ENCODE measurements at regions not wholly inside any gene's neighbourhood (a gene's known extent, or its start where the extent isn't known, plus 50 kb on each side); places are given as distances from the start of the nearest gene placed in this dataset.

- ChIA-PET POLR2A (no interaction called here), CTCF (interaction anchor here (0.7 kb wide), 1 partner anchor 1268 kb away, joined by 3 read pairs; no protein-coding TSS in a partner anchor)
- Histone ChIP-seq H3K4me1 (ENCODE audit: control insufficient read depth, insufficient read depth, low read length) (no peaks in the 10 kb centered on the region), H3K4me3 (ENCODE audit: low read depth, low read length) (no peak overlapping the region), H3K9me3 (ENCODE audit: control insufficient read depth, insufficient read depth, low read depth, low read length) (no peaks in the 10 kb centered on the region), H3K36me3 (ENCODE audit: control insufficient read depth in 2 of 2, insufficient read depth in 1 of 2, low read length in 2 of 2) (no peaks in the 10 kb centered on the region), H3K27ac (ENCODE audit: extremely low read depth, low read depth, low read length) (no peak overlapping the region)
- TF ChIP-seq ZNF645 (tag by site-specific recombination; IDR thresholded peaks at IDR 0.05) (no peak), ATF2 (tag by site-specific recombination; IDR thresholded peaks at IDR 0.05; ENCODE audit: low read depth) (no peak), OSR2 (tag by site-specific recombination; IDR thresholded peaks at IDR 0.05) (no peak), ZNF214 (tag by site-specific recombination; IDR thresholded peaks at IDR 0.05; ENCODE audit: borderline replicate concordance) (no peak), GLI2 (tag by site-specific recombination; IDR thresholded peaks at IDR 0.05; ENCODE audit: borderline replicate concordance, low read depth) (no peak), ZNF184 (tag by site-specific recombination; IDR thresholded peaks at IDR 0.05) (no peak), ZNF23 (tag by site-specific recombination; IDR thresholded peaks at IDR 0.05; ENCODE audit: borderline replicate concordance) (no peak), ZNF513 (tag by site-specific recombination; IDR thresholded peaks at IDR 0.05) (no peak), ZNF239 (tag by site-specific recombination; IDR thresholded peaks at IDR 0.05) (no peak)
Observed at GRCh38 chr17:52537421-52537820, 378.9 kb upstream of the CA10 start.

- ChIA-PET POLR2A (no interaction called here), CTCF (no interaction called here)
- H3K36me3 ChIP-seq (ENCODE audit: control insufficient read depth in 2 of 2, insufficient read depth in 1 of 2, low read length in 2 of 2), result no peaks in the 10 kb centered on the region
- no peaks in the 10 kb centered on the region for H3K9me3 ChIP-seq (ENCODE audit: control insufficient read depth, insufficient read depth, low read depth, low read length)
- H3K4me1 ChIP-seq (ENCODE audit: control insufficient read depth, insufficient read depth, low read length), result no peaks in the 10 kb centered on the region
- no peak overlapping the region for H3K27ac ChIP-seq (ENCODE audit: extremely low read depth, low read depth, low read length)
- no peak overlapping the region for H3K4me3 ChIP-seq (ENCODE audit: low read depth, low read length)
- TF ChIP-seq ZNF18 (tag by site-specific recombination; IDR thresholded peaks at IDR 0.05) (no peak), ZNF488 (tag by site-specific recombination; IDR thresholded peaks at IDR 0.05) (no peak), ZNF768 (tag by site-specific recombination; IDR thresholded peaks at IDR 0.05) (no peak), HOXC10 (CRISPR knock-in tag; IDR thresholded peaks at IDR 0.05) (no peak), HOXD13 (CRISPR knock-in tag; IDR thresholded peaks at IDR 0.05; ENCODE audit: borderline replicate concordance) (no peak), ZSCAN30 (tag by site-specific recombination; IDR thresholded peaks at IDR 0.05) (no peak), ZBTB49 (tag by site-specific recombination; IDR thresholded peaks at IDR 0.05; ENCODE audit: low read depth) (no peak), SP3 (tag by site-specific recombination; IDR thresholded peaks at IDR 0.05) (no peak), ZNF223 (tag by site-specific recombination; IDR thresholded peaks at IDR 0.05) (no peak), ZBTB7A (tag by site-specific recombination; IDR thresholded peaks at IDR 0.05; ENCODE audit: low read depth) (no peak), ZNF266 (tag by site-specific recombination; IDR thresholded peaks at IDR 0.05; ENCODE audit: low read depth) (no peak), ZNF549 (tag by site-specific recombination; IDR thresholded peaks at IDR 0.05) (no peak), YY1 (tag by site-specific recombination; IDR thresholded peaks at IDR 0.05) (no peak), INSM2 (tag by site-specific recombination; IDR thresholded peaks at IDR 0.05) (no peak), ZNF274 (IDR thresholded peaks at IDR 0.05; ENCODE audit: low read length) (no peak), ZNF274 (tag by site-specific recombination; IDR thresholded peaks at IDR 0.05; ENCODE audit: borderline replicate concordance) (no peak), ZNF747 (tag by site-specific recombination; IDR thresholded peaks at IDR 0.05) (no peak)
Observed at GRCh38 chr17:52536489-52536888, 378.0 kb upstream of the CA10 start.
